ENCODE measurements at regions not wholly inside any gene's neighbourhood (a gene's known extent, or its start where the extent isn't known, plus 50 kb on each side); places are given as distances from the start of the nearest gene placed in this dataset.
"Not testable (repeated sequence)": the region's sequence is repeated elsewhere in the genome, so short reads cannot be mapped to it uniquely, and the experiment has no call there.

DNA sequence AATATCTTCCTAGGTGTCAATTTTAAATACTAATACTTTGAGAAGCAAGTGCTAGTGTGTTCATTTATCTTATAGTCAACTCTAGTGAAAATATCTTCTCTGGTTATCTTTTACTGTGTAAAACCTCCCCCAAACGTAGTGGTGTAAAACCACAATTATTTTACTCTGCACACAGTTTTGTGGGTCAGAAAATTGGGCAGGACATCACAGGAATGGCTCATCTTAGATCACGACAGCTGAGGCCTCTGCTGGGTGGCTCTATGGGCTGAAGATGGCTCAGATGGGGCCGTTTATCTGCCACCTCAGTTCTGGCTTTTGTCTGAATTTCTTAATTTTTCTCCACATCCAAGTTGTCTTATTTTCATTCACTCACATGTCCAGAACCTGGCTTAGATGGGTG is 457.2 kb upstream of the ACTBL2 start:
- Histone ChIP-seq H3K27me3 (ENCODE audit: low read depth, low read length) (no peaks in the 10 kb centered on the region), H3K27ac (ENCODE audit: low read length) (no peak overlapping the region), H3K4me1 (ENCODE audit: control insufficient read depth in 1 of 2, insufficient read depth in 2 of 2, low read length in 2 of 2) (no peaks in the 10 kb centered on the region), H3K4me3 (ENCODE audit: low read depth in 1 of 2, low read length in 2 of 2) (no peak overlapping the region), H3K9me3 (ENCODE audit: control insufficient read depth in 1 of 2, low read length in 2 of 2) (no peaks in the 10 kb centered on the region), H3K36me3 (ENCODE audit: control insufficient read depth in 1 of 2, insufficient read depth in 2 of 2, low read length in 2 of 2) (no peaks in the 10 kb centered on the region)

- no peaks in the 10 kb centered on the region for H3K4me1 ChIP-seq (ENCODE audit: control insufficient read depth in 1 of 2, insufficient read depth in 2 of 2, low read length in 2 of 2)
- H3K27ac ChIP-seq (ENCODE audit: low read length) = no peak overlapping the region
- H3K9me3 ChIP-seq (ENCODE audit: control insufficient read depth in 1 of 2, low read length in 2 of 2) = no peaks in the 10 kb centered on the region
- H3K4me3 ChIP-seq (ENCODE audit: low read depth in 1 of 2, low read length in 2 of 2) = no peak overlapping the region
- no peaks in the 10 kb centered on the region for H3K36me3 ChIP-seq (ENCODE audit: control insufficient read depth in 1 of 2, insufficient read depth in 2 of 2, low read length in 2 of 2)
- H3K27me3 ChIP-seq (ENCODE audit: low read depth, low read length) = no peaks in the 10 kb centered on the region
These were observed 456.7 kb upstream of the ACTBL2 start for GRCh38 chr5:57939335-57939734.

DNA sequence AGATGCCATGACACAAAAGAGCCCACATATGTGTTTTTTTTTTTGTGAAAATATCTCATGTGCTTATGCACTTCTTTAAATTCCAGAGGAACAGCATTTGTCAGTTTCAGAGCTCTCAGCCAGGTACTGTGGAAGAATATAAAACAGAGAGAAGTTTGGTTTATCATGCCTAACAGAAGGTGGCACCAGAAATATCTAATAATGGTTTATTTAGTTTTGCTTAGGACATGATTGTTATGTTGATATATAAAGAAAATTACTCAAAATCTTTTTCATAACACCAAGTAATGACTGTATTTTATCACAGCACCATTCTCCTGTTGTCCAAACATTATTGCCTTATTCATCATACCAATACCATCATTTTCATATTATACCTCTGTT is 455.6 kb upstream of the ACTBL2 start:
- Histone ChIP-seq H3K9me3 (ENCODE audit: control insufficient read depth in 1 of 2, low read length in 2 of 2) (no peaks in the 10 kb centered on the region), H3K4me1 (ENCODE audit: control insufficient read depth in 1 of 2, insufficient read depth in 2 of 2, low read length in 2 of 2) (no peaks in the 10 kb centered on the region), H3K27ac (ENCODE audit: low read length) (no peak overlapping the region), H3K4me3 (ENCODE audit: low read depth in 1 of 2, low read length in 2 of 2) (no peak overlapping the region), H3K27me3 (ENCODE audit: low read depth, low read length) (no peaks in the 10 kb centered on the region), H3K36me3 (ENCODE audit: control insufficient read depth in 1 of 2, insufficient read depth in 2 of 2, low read length in 2 of 2) (no peaks in the 10 kb centered on the region)

GRCh38 chr5:57937501-57938173 is 455.0 kb upstream of the ACTBL2 start:
- Histone ChIP-seq H3K9me3 (ENCODE audit: control insufficient read depth in 1 of 2, low read length in 2 of 2) (no peaks in the 10 kb centered on the region), H3K27ac (ENCODE audit: low read length) (no peak overlapping the region), H3K4me3 (ENCODE audit: low read depth in 1 of 2, low read length in 2 of 2) (no peak overlapping the region), H3K27me3 (ENCODE audit: low read depth, low read length) (no peaks in the 10 kb centered on the region), H3K36me3 (ENCODE audit: control insufficient read depth in 1 of 2, insufficient read depth in 2 of 2, low read length in 2 of 2) (no peaks in the 10 kb centered on the region), H3K4me1 (ENCODE audit: control insufficient read depth in 1 of 2, insufficient read depth in 2 of 2, low read length in 2 of 2) (no peaks in the 10 kb centered on the region)

- Histone ChIP-seq H3K4me3 (ENCODE audit: low read depth in 1 of 2, low read length in 2 of 2) (no peak overlapping the region), H3K27ac (ENCODE audit: low read length) (no peak overlapping the region), H3K36me3 (ENCODE audit: control insufficient read depth in 1 of 2, insufficient read depth in 2 of 2, low read length in 2 of 2) (no peaks in the 10 kb centered on the region), H3K9me3 (ENCODE audit: control insufficient read depth in 1 of 2, low read length in 2 of 2) (no peaks in the 10 kb centered on the region), H3K27me3 (ENCODE audit: low read depth, low read length) (no peaks in the 10 kb centered on the region), H3K4me1 (ENCODE audit: control insufficient read depth in 1 of 2, insufficient read depth in 2 of 2, low read length in 2 of 2) (no peaks in the 10 kb centered on the region)
These were observed 454.4 kb upstream of the ACTBL2 start for GRCh38 chr5:57937025-57937424.

DNA sequence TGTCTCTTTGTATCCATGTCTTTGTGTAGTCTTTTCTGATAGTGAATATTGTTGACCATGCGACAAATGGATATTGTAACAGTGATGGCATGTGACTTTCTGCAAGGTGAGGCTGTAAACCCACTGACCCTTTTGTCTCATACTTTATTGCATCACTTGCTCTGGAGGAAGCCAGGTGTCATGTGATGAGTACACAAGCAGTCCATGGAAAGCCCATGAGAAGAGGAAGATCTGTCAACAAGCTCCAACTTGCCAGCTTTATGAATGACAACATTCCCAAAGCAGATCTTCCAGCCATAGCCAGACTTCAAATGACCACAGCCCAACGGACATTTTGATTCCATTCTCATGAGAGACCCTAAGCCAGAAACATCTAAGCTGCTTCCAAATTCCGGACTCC is 450.1 kb upstream of the ACTBL2 start:
- Histone ChIP-seq H3K4me1 (ENCODE audit: control insufficient read depth in 1 of 2, insufficient read depth in 2 of 2, low read length in 2 of 2) (no peaks in the 10 kb centered on the region), H3K4me3 (ENCODE audit: low read depth in 1 of 2, low read length in 2 of 2) (no peak overlapping the region), H3K27me3 (ENCODE audit: low read depth, low read length) (no peaks in the 10 kb centered on the region), H3K9me3 (ENCODE audit: control insufficient read depth in 1 of 2, low read length in 2 of 2) (no peaks in the 10 kb centered on the region), H3K36me3 (ENCODE audit: control insufficient read depth in 1 of 2, insufficient read depth in 2 of 2, low read length in 2 of 2) (no peaks in the 10 kb centered on the region), H3K27ac (ENCODE audit: low read length) (no peak overlapping the region)

DNA sequence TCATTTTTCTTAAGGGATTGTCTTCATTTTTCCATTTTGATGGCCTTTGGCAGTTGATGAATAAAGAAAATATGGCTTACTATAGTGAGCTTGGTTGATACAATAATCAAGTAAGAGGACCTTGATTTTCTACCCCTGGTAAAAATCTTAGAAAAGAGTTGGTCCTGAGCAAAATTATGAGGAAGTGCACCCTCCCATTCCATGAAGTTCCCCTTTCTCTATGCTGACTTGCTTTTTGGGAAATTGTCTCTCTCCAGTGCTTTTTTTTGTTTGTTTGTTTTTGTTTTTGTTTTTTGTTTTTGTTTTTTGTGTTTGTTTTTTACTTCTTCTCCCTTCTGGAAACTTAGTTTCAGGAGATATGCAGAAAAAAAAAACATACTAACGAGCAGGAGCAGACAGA is 449.2 kb upstream of the ACTBL2 start:
- no peaks in the 10 kb centered on the region for H3K36me3 ChIP-seq (ENCODE audit: control insufficient read depth in 1 of 2, insufficient read depth in 2 of 2, low read length in 2 of 2)
- no peaks in the 10 kb centered on the region for H3K9me3 ChIP-seq (ENCODE audit: control insufficient read depth in 1 of 2, low read length in 2 of 2)
- no peak overlapping the region for H3K4me3 ChIP-seq (ENCODE audit: low read depth in 1 of 2, low read length in 2 of 2)
- no peaks in the 10 kb centered on the region for H3K4me1 ChIP-seq (ENCODE audit: control insufficient read depth in 1 of 2, insufficient read depth in 2 of 2, low read length in 2 of 2)
- H3K27me3 ChIP-seq (ENCODE audit: low read depth, low read length) = no peaks in the 10 kb centered on the region
- no peak overlapping the region for H3K27ac ChIP-seq (ENCODE audit: low read length)

DNA sequence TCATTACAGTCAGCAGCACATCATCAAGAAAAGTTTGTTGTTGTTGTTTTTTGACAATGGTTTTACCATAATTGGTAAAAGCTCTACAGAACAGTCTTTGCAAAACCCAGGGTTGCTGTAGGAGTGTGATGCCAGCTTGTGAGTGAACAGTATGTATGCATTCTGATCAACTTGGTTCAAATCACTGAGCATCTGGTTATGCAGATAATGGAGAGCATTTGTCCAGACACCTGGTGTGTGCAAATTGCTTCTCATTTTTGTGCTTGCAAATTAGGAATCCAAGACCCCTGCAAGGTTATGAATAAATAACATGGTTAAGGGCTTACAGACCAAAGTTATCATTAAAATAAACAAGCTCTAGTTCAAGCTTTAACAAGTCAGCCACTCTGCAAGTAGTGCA is 448.7 kb upstream of the ACTBL2 start:
- Histone ChIP-seq H3K9me3 (ENCODE audit: control insufficient read depth in 1 of 2, low read length in 2 of 2) (no peaks in the 10 kb centered on the region), H3K27ac (ENCODE audit: low read length) (no peak overlapping the region), H3K27me3 (ENCODE audit: low read depth, low read length) (no peaks in the 10 kb centered on the region), H3K36me3 (ENCODE audit: control insufficient read depth in 1 of 2, insufficient read depth in 2 of 2, low read length in 2 of 2) (no peaks in the 10 kb centered on the region), H3K4me3 (ENCODE audit: low read depth in 1 of 2, low read length in 2 of 2) (no peak overlapping the region), H3K4me1 (ENCODE audit: control insufficient read depth in 1 of 2, insufficient read depth in 2 of 2, low read length in 2 of 2) (no peaks in the 10 kb centered on the region)

GRCh38 chr5:57929271-57929670 is 446.7 kb upstream of the ACTBL2 start:
- no peaks in the 10 kb centered on the region for H3K36me3 ChIP-seq (ENCODE audit: control insufficient read depth in 1 of 2, insufficient read depth in 2 of 2, low read length in 2 of 2)
- no peaks in the 10 kb centered on the region for H3K9me3 ChIP-seq (ENCODE audit: control insufficient read depth in 1 of 2, low read length in 2 of 2)
- H3K27ac ChIP-seq (ENCODE audit: low read length) = no peak overlapping the region
- H3K27me3 ChIP-seq (ENCODE audit: low read depth, low read length) = no peaks in the 10 kb centered on the region
- no peaks in the 10 kb centered on the region for H3K4me1 ChIP-seq (ENCODE audit: control insufficient read depth in 1 of 2, insufficient read depth in 2 of 2, low read length in 2 of 2)
- no peak overlapping the region for H3K4me3 ChIP-seq (ENCODE audit: low read depth in 1 of 2, low read length in 2 of 2)

DNA sequence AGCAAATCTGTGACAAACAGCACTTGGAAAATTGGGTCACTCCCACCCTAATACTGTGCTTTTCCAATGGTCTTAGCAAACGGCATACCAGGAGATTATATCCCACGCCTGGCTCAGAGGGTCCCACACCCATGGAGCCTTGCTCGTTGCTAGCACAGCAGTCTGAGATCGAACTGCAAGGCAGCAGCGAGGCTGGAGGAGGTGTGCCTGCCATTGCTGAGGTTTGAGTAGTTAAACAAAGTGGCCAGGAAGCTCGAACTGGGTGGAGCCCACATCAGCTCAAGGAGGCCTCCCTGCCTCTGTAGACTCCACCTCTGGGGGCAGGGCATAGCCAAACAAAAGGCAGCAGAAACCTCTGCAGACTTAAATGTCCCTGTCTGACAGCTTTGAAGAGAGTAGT is 440.5 kb upstream of the ACTBL2 start:
- H3K4me3 ChIP-seq (ENCODE audit: low read depth in 1 of 2, low read length in 2 of 2); H3K4me1 ChIP-seq (ENCODE audit: control insufficient read depth in 1 of 2, insufficient read depth in 2 of 2, low read length in 2 of 2); H3K36me3 ChIP-seq (ENCODE audit: control insufficient read depth in 1 of 2, insufficient read depth in 2 of 2, low read length in 2 of 2); H3K27ac ChIP-seq (ENCODE audit: low read length); H3K9me3 ChIP-seq (ENCODE audit: control insufficient read depth in 1 of 2, low read length in 2 of 2); H3K27me3 ChIP-seq (ENCODE audit: low read depth, low read length): not testable (repeated sequence)

DNA sequence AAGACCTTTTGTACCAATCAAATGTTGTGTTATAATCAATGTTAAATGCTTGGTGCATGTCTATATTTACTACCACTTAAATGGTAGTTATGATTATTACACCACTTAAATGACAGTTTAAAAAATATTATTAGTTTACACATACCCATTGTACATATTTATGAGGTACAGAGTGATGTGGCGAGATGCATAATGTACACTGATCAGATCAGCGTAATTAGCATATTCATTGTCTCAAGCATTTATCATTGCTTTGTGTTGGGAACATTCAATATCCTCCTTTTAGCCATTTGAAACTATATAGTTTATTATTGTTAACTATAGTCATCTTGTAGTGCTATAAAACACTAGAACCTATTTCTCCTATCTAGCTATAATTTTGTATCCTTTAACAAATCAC is 434.4 kb upstream of the ACTBL2 start:
- Histone ChIP-seq H3K27me3 (ENCODE audit: low read depth, low read length) (no peaks in the 10 kb centered on the region), H3K9me3 (ENCODE audit: control insufficient read depth in 1 of 2, low read length in 2 of 2) (no peaks in the 10 kb centered on the region), H3K4me3 (ENCODE audit: low read depth in 1 of 2, low read length in 2 of 2) (no peak overlapping the region), H3K4me1 (ENCODE audit: control insufficient read depth in 1 of 2, insufficient read depth in 2 of 2, low read length in 2 of 2) (no peaks in the 10 kb centered on the region), H3K36me3 (ENCODE audit: control insufficient read depth in 1 of 2, insufficient read depth in 2 of 2, low read length in 2 of 2) (no peaks in the 10 kb centered on the region), H3K27ac (ENCODE audit: low read length) (no peak overlapping the region)

GRCh38 chr5:57915536-57915935 is 432.9 kb upstream of the ACTBL2 start:
- Histone ChIP-seq H3K4me1 (ENCODE audit: control insufficient read depth in 1 of 2, insufficient read depth in 2 of 2, low read length in 2 of 2) (no peaks in the 10 kb centered on the region), H3K27me3 (ENCODE audit: low read depth, low read length) (no peaks in the 10 kb centered on the region)

More at GRCh38 chr5:57915536-57915935, 432.9 kb upstream of the ACTBL2 start:
- no peaks in the 10 kb centered on the region for H3K9me3 ChIP-seq (ENCODE audit: control insufficient read depth in 1 of 2, low read length in 2 of 2)
- no peak overlapping the region for H3K4me3 ChIP-seq (ENCODE audit: low read depth in 1 of 2, low read length in 2 of 2)
- no peak overlapping the region for H3K27ac ChIP-seq (ENCODE audit: low read length)
- H3K36me3 ChIP-seq (ENCODE audit: control insufficient read depth in 1 of 2, insufficient read depth in 2 of 2, low read length in 2 of 2) = no peaks in the 10 kb centered on the region
